ENCODE measurements at regions not wholly inside any gene's neighbourhood (a gene's known extent, or its start where the extent isn't known, plus 50 kb on each side); places are given as distances from the start of the nearest gene placed in this dataset.
"Not testable (repeated sequence)": the region's sequence is repeated elsewhere in the genome, so short reads cannot be mapped to it uniquely, and the experiment has no call there.

DNA sequence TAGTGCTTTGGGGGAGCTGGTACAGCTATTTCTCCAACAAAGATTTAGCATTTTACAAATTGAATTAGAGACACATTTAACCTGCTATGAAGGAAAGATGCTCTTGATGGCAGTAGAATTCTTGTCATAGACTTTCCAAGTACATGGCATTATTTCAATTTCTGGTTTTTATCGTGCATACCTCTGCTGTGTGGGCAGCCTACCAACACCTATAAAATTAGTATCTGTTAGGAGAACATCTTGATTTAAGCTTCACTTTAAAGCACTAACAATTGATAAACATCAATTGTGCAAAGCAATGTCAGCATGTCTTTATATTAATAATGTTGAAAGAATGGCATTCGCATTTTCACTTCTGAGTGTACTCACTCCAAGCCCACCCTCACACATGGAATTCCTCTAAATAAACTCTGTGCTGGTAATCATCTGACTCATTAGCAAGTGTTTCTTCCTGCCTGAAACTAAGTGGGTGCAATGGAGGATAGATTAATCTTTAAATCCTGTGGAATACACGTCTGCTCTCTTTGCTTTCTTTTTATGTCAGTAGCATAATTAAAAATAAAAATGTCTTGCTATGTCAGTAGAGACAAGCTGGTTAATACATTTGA lies 279.8 kb upstream of the MAGEB18 start:
- DNase-seq, result peak; percentile 12

DNA sequence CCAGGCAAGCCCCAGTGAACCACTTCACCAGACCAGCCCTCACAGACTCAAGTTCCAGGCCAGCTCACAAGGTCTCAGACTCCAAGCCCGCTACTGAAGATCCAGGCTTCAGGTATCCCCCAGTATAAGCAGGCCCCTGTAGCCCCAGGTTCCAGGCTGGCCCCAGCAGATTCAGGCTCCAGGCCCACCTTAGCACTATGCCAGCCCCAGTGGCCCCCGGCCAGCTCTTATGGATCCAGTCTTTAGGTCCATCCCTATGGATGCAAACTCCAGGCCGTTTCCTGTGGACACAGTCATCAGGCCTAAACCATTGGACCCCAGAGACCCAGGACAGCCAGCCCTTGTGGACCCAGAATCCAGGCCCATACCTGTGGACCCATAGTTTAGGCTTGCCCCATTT lies 277.8 kb upstream of the MAGEB18 start:
- no peak for DNase-seq

GRCh38 chrX:25869761-25870160 lies 268.4 kb upstream of the MAGEB18 start:
- DNase-seq, result peak; percentile 0

GRCh38 chrX:25872786-25873185 lies 265.4 kb upstream of the MAGEB18 start:
- DNase-seq, result peak; percentile 26

DNA sequence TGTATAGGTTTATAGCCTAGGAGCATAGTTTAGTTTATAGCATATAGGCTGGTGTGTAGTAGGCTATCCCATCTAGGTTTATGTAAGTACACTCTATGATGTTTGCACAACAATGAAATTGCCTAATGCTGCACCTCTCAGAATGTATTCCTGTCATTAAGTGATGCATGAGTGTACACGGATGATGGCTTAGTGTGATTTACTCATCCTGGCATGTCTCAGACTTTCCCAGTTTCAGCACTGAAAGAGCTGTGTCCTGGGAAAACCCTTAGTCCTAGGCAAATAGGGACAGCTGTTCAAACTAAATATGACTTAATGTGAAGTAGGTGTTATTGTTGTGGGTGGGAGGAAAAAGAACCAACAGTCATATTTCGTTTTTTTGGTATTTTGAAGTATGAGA lies 264.9 kb upstream of the MAGEB18 start:
- peak; percentile 51 for DNase-seq

GRCh38 chrX:25878806-25879205 lies 259.3 kb upstream of the MAGEB18 start:
- DNase-seq, result no peak

DNA sequence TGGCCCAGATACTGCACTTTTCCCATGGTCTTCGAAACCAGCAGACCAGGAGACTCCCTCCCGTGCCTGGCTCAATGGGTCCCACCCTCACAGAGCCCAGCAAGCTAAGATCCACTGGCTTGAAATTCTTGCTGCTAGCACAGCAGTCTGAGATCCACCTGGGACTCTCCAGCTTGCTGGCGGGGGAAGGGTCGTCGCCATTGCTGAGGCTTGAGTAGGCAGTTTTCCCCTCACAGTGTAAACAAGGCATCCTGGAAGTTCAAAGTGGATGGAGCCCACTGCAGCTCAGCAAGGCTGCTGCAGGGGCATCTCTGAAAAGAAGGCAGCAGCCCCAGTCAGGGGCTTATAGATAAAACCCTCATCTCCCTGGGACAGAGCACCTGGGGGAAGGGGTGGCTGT lies 255.6 kb upstream of the MAGEB18 start:
- not testable (repeated sequence) for DNase-seq

DNA sequence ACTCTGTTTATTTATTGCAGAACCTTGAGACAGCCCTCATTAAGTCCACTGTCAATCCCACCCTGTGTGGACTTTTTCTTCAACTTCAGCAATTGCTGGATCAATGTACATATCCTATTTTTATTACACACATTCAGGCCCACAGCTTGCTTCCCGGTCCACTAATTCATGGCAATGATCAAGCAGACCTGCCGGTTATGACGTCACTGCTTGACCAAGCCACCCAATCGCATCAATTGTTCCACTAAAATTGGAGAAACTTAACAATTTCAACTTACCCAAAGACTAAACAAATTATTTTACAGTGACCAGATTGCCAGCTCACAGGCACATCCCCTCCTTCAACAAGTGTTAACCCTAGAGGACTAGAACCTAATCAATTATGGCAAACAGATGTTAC lies 240.4 kb upstream of the MAGEB18 start:
- DNase-seq, result no peak

GRCh38 chrX:25905728-25906127 lies 232.4 kb upstream of the MAGEB18 start:
- not testable (repeated sequence) for DNase-seq

- peak; percentile 53 for DNase-seq
These were observed 212.2 kb upstream of the MAGEB18 start for GRCh38 chrX:25925946-25926345.

GRCh38 chrX:25928316-25928715 lies 209.8 kb upstream of the MAGEB18 start:
- no peak for DNase-seq

DNA sequence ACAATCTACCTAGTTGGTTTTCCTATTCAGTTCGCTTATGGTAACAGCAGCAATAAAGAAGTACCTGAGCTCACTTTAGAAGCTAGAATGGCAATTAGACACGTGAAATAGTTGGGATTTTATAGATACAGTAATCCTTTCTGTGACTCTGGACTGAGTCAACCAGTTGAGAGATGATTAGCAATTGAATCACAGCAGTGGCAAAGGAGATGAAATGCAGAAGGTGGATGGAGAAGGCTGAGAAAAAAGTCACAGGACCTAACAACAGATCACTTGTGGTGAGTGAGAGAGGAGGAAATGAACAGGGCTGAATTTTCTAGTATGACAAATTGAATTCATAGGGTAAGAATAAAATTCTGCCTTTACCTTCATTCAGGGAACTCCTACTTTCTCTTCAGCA lies 197.1 kb upstream of the MAGEB18 start:
- peak; percentile 66 for DNase-seq

DNA sequence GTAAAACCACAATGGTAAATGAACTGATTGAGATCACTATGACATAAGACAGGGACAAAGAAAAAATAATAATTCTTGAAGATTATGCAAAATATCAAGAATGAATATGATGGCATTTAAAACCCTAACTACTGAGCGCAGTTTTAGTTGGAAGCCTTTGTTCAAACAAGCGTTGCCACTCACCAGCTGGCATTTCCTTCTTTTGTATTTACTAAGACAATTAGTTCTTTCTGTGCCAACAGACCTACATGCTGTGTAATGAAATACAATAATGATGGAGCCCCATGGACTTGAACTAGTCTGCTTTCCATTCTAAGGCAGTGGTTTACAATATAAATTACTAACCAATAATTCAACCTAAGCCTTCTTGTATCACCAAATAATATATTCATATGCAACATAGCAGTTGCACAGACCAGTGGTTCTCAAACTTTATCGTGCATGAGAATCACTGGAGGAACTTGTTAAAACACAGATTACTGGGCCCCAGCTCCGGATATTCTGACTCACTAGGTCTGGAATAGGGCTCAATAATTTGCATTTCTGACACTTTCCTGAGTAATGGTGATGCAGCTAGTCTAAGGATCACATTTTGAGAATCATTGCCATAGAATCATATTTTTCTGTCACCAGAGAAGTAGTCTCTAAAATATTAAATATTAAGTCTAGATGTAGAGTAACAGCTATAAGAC lies 196.4 kb upstream of the MAGEB18 start:
- peak; percentile 39 for DNase-seq

GRCh38 chrX:25968920-25969319 lies 169.2 kb upstream of the MAGEB18 start:
- peak; percentile 17 for DNase-seq

GRCh38 chrX:25976683-25977310 lies 161.3 kb upstream of the MAGEB18 start:
- no peak for DNase-seq

DNA sequence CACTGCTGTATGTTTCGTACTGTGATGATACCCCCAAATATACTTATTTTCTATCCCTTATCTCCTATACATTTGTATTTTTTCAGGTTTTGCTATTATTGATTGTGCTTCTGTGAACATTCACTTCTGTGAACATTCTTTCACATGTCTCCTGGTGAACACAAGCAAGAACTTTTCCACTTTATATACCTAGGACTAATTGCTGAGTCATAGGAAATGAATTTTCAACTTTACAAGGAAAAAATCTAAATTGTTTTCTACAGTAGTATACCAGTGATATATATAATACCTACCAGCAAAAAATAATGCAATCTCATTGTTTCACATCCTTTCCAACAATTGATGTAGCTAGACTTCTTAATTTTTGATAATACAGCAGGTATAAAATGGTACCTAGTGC lies 139.5 kb upstream of the MAGEB18 start:
- DNase-seq, result no peak

- no peak for DNase-seq
These were observed 130.7 kb upstream of the MAGEB18 start for GRCh38 chrX:26007462-26007861.

DNA sequence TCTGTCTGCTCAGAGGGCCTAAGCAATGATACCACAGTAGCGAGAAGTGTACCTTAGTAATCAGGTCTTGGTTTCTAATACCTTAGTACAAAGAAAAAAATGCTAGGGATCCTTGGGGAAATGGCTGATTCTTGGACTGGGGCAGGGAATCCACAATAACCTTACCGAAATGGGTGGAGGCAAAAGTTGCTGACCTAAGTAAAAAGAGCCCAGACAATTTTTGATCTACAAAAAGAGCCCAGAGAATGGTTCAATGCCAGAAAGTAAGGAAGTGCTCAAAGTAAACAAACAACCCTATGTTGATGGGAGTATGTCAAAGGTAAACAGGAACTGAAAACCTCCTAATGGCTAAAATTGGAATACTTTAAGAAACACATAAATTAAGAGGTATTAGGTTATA lies 130.1 kb upstream of the MAGEB18 start:
- DNase-seq, result no peak

DNA sequence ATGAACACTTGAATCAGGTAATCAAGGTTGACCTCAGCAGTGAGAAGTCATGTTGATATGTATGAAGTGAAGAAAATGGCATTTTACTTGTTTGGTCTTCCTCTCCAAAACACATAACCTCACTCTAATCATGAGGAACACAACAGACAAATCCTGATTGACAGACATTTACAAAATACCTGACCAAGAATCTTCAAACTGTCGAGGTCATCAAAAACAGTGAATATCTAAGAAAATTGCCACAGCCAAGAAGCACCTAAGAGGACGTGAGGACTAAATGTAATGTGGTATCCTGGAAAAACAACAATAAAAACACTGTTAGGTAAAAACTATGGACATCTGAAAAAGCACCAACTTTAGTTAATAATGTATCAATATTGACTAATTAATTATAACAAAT lies 129.5 kb upstream of the MAGEB18 start:
- no peak for DNase-seq

- no peak for DNase-seq
These were observed 118.8 kb upstream of the MAGEB18 start for GRCh38 chrX:26019386-26019785.

DNA sequence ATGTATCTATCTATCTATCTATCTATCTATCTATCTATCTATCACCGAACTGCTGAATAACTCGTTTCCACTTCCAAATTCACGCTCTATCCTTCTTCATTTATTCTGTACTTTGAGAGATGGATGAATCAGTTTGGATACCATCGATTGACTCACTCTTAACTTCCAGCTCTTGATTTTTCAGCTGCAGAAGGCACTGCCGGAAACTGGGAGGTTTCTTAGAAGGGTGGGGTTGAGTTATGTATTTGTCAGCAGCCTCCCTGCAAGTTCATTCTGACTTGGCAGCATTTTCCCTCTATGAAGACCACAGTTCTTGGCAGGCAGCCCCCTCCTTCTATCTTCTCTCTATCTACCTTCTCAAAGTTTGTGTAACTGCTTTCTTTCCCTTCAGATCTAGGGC lies 112.0 kb upstream of the MAGEB18 start:
- peak; percentile 3 for DNase-seq

GRCh38 chrX:26032111-26032912 lies 105.8 kb upstream of the MAGEB18 start:
- DNase-seq, result peak; percentile 18

DNA sequence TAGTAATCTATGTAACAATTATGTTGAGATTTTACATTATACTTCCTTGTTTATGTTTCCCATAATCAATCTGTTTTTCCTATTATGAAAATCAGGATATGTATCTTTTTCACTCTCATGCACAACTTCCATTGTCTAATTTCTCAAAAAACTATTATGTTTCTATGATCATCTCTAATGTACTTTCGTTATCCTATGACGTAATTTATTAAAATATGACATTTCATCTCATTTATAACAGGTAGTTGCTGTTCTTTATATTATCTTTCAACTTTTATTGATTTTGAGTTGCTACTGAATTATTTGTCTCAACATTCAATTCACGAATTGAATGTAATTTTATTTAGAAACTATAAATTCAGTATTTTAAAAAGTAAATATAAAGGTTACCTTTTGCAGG lies 100.8 kb upstream of the MAGEB18 start:
- DNase-seq, result no peak

DNA sequence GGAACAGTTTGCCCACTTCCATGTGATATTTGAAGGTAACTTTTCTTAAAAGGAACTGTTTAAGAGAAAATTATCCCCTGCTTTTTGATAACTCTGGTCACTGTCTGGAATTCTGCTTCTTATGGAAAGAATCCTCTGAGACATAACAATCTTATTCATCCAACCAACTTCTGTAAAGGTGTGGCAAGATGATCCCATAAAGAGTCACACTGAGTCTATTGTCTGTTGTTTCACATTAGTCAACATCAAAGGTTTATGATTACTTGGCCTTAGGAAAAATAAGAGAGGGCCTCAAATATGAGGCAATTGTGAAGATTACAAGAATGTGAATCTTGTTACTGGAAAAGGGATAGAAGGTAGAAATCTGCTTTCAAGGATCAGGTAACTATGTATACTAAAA lies 88.0 kb upstream of the MAGEB18 start:
- no peak for DNase-seq
